K562 (cell line): ENCODE measurements at regions not wholly inside any gene's neighbourhood (a gene's known extent, or its start where the extent isn't known, plus 50 kb on each side); places are given as distances from the start of the nearest gene placed in this dataset.

ENCODE experiments used
- ATAC-seq: fragments of 200-7000 bp; cut with Tn5 transposase; 3 replicates; pipeline ENCODE4 v1.9.1; 2020; ENCODE audit warnings: moderate library complexity
- BruUV-seq: library from RNA; stranded (reverse); fragments of 400-500 nt; replicated peaks from 2 replicates; lab custom pipeline; 2021; lab: Mats Ljungman, UMichigan
- CTCF ChIA-PET: fragments of 300-600 bp; formaldehyde crosslinking; extraction: SDS; loops from one replicate; lab custom pipeline; 2021; ENCODE audit warnings: low intra/inter-chr PET ratio; lab: Yijun Ruan, JAX
- POLR2A ChIA-PET: fragments of 300-600, 350-650 bp; sonication (Branson Sonifier 250); formaldehyde crosslinking; extraction: SDS; loops from one replicate; lab custom pipeline; 2021; ENCODE audit warnings: antibody characterized with exemption, inconsistent platforms; lab: Yijun Ruan, JAX
- DNase-seq, 4 experiments: peaks; one replicate each; pipeline versions ENCODE4 v3.0.0 to v3.0.0-alpha.2; 2011 to 2018; ENCODE audit warnings: low spot score in 3 of 4, mixed read lengths in 3 of 4; ENCODE audit errors: extremely low read depth in 1 of 4
- FAIRE-seq: peaks from 2 replicates; lab custom pipeline; 2011; peaks lifted over from hg19 to GRCh38; lab: Jason Lieb, UNC
- H2AFZ ChIP-seq: 2 replicates; pipeline ENCODE4 v1.6.0; 2011; ENCODE audit warnings: low read depth, low read length, control low read depth, inconsistent platforms
- H3K27ac ChIP-seq: fragments of 200-600 bp; 3 replicates; pipeline ENCODE4 v1.8.0; 2011; ENCODE audit warnings: low read depth, mild to moderate bottlenecking, control low read depth, inconsistent platforms, low read length, moderate library complexity, mixed read lengths; ENCODE audit errors: extremely low read depth
- H3K27me3 ChIP-seq, 2 experiments: fragments of 300-600 bp in 1 of 2; 2 replicates in 1 of 2; 3 replicates in 1 of 2; pipeline versions ENCODE4 v1.6.0 to v1.8.0; 2011; ENCODE audit warnings: inconsistent platforms in 2 of 2, low read length in 2 of 2, mild to moderate bottlenecking in 1 of 2, mixed read lengths in 1 of 2, moderate library complexity in 1 of 2; ENCODE audit not compliant: control insufficient read depth in 2 of 2, insufficient read depth in 2 of 2
- H3K36me3 ChIP-seq: fragments of 300-600 bp; 3 replicates; pipeline ENCODE4 v1.8.0; 2011; ENCODE audit warnings: mild to moderate bottlenecking, low read length, inconsistent platforms; ENCODE audit not compliant: control insufficient read depth, insufficient read depth
- H3K4me1 ChIP-seq, 2 experiments: fragments of 200-600 bp in 1 of 2; replicated peaks in 1 of 2; 2 replicates in 1 of 2; 3 replicates in 1 of 2; pipeline versions ENCODE4 v1.5.1 to v1.8.0; 2011; ENCODE audit warnings: inconsistent platforms in 2 of 2, low read length in 2 of 2, mild to moderate bottlenecking in 1 of 2, mixed read lengths in 1 of 2, moderate library complexity in 1 of 2; ENCODE audit not compliant: control insufficient read depth in 2 of 2, insufficient read depth in 2 of 2
- H3K4me2 ChIP-seq: 2 replicates; pipeline ENCODE4 v1.6.1; 2011; ENCODE audit warnings: low read length, control low read depth, inconsistent platforms, mixed read lengths; ENCODE audit not compliant: insufficient read depth
- H3K4me3 ChIP-seq: fragments of 200-600 bp; sonication (generic), shearing (Covaris generic); 2 replicates; pipeline ENCODE4 v1.5.1; 2016; ENCODE audit warnings: control low read depth, inconsistent platforms
- H3K79me2 ChIP-seq: fragments of 200-600 bp; 3 replicates; pipeline ENCODE4 v1.8.0; 2011; ENCODE audit warnings: low read length, inconsistent platforms; ENCODE audit not compliant: control insufficient read depth, insufficient read depth
- H3K9ac ChIP-seq, 2 experiments: 2 replicates each; pipeline versions ENCODE4 v1.6.0 to v1.6.1; 2011; ENCODE audit warnings: low read depth in 2 of 2, low read length in 2 of 2, control low read depth in 1 of 2, inconsistent platforms in 1 of 2, mild to moderate bottlenecking in 1 of 2, mixed read lengths in 1 of 2; ENCODE audit not compliant: insufficient read depth in 1 of 2
- H3K9me1 ChIP-seq: one replicate; pipeline ENCODE4 v1.6.0; 2011; ENCODE audit warnings: inconsistent platforms, mild to moderate bottlenecking, low read length, moderate library complexity; ENCODE audit not compliant: control insufficient read depth, insufficient read depth
- H3K9me3 ChIP-seq: replicated peaks from 2 replicates; pipeline ENCODE4 v1.5.1; 2011; ENCODE audit warnings: low read depth, low read length, inconsistent platforms; ENCODE audit not compliant: control insufficient read depth, insufficient read depth
- H4K20me1 ChIP-seq: replicated peaks from 2 replicates; pipeline ENCODE4 v1.6.1; 2011; ENCODE audit warnings: low read length, inconsistent platforms, mixed read lengths; ENCODE audit not compliant: control insufficient read depth, insufficient read depth
- NCOA2 ChIP-seq, 2 experiments: fragments of 450-650 bp; IDR thresholded peaks; 2 replicates each; pipeline ENCODE4 v1.6.1; 2018; ENCODE audit warnings: mild to moderate bottlenecking in 2 of 2, moderate library complexity in 1 of 2; ENCODE audit not compliant: partially characterized antibody in 2 of 2
- SP2 ChIP-seq: IDR thresholded peaks from 2 replicates; pipeline ENCODE4 v1.6.1; 2011; ENCODE audit warnings: mild to moderate bottlenecking, low read depth, low read length, moderate library complexity; ENCODE audit not compliant: poor library complexity, severe bottlenecking; ENCODE audit errors: extremely low read depth
- ZFP91 ChIP-seq: sonication (generic); formaldehyde crosslinking; IDR thresholded peaks from 2 replicates; pipeline ENCODE4 v1.8.0; 2022; ENCODE audit warnings: mild to moderate bottlenecking, missing genetic modification reagents
- in situ Hi-C: fragments of 300-500 bp; cut with MboI; formaldehyde crosslinking; loops from 4 replicates; pipeline ENCODE4 v1.15.0; 2018; ENCODE audit warnings: inconsistent platforms, mixed read lengths
- intact Hi-C: fragments of 100-400 bp; cut with micrococcal nuclease; formaldehyde crosslinking; loops from 2 replicates; pipeline ENCODE4 v1.14.2; 2022

- no peak for TF ChIP-seq ZFP91 (CRISPR knock-in tag)
- TF ChIP-seq NCOA2 (IDR thresholded peaks at IDR 0.05; ENCODE audit: partially characterized antibody in 2 of 2): no peak
These were observed 447.8 kb upstream of the BTBD3 start (continued) for GRCh38 chr20:11469795-11470435.

GRCh38 chr20:11473983-11474382 lies 443.7 kb upstream of the BTBD3 start:
- POLR2A ChIA-PET: no interaction called here
- H3K9me1 ChIP-seq: no peaks in the 10 kb centered on the region
- BruUV-seq: no TSS peak
- no peak overlapping the region for H3K4me2 ChIP-seq
- H3K79me2 ChIP-seq: no peaks in the 10 kb centered on the region
- H3K9me3 ChIP-seq: no peaks in the 10 kb centered on the region
- H4K20me1 ChIP-seq: no peaks in the 10 kb centered on the region
- H2AFZ ChIP-seq: no peak overlapping the region
- no peak for FAIRE-seq
- H3K9ac ChIP-seq: no peak overlapping the region
- no peak for ATAC-seq
- in situ Hi-C loops: no loop called here
- intact Hi-C loops: no loop called here
- no peaks in the 10 kb centered on the region for H3K27me3 ChIP-seq
- CTCF ChIA-PET: no interaction called here
- no peak overlapping the region for H3K4me3 ChIP-seq
- H3K4me1 ChIP-seq: no peaks in the 10 kb centered on the region
- H3K27ac ChIP-seq: no peak overlapping the region
- no peaks in the 10 kb centered on the region for H3K36me3 ChIP-seq
- no peak for TF ChIP-seq SP2
- no peak for DNase-seq
